ENCODE measurements at regions not wholly inside any gene's neighbourhood (a gene's known extent, or its start where the extent isn't known, plus 50 kb on each side); places are given as distances from the start of the nearest gene placed in this dataset.

- no peak for DNase-seq
These were observed 163.5 kb upstream of the GYPA start for GRCh38 chr4:144304025-144304424.

GRCh38 chr4:144310535-144310934, 170.0 kb upstream of the GYPA start:
- no peak for DNase-seq

DNA sequence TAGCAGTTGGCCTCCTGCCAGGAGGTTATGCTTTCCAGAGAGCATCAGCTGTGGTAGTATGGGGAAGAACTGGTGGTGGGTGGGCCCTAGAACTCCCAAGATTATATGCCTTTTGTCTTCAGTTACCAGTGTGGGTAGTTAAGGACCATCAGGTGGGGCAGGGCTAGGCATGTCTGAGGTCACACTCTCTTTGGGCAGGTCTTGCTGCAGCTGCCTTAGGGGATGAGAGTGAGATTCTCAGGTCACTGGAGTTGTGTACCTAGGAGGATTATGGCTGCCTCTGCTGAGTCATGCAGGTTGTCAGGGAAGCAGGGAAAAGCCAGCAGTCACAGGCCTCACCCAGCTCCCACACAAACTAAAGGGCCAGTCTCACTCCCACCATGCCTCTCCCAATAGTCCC, 172.9 kb upstream of the GYPA start:
- no peak for DNase-seq

DNA sequence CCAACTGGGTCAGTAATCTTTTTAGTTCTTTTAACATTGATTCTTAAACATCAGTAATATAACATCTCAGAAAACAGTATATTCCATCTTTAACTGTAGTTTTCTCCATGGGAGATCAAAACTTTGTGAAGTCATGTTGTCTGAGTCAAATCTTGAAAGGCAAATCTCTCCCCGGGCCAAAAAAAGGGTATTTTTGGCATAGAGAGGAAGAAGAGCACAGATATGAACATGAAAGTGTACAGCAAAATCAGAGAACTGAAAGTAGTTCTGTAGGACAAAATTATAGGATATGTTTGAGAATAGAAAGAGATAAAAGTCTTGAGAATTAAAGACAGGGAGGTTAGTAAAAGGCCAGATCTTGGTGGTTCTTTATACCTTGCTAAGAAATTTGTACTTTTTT, 176.4 kb upstream of the GYPA start:
- DNase-seq: no peak

GRCh38 chr4:144318797-144319196, 178.3 kb upstream of the GYPA start:
- no peak for DNase-seq

- DNase-seq: no peak
These were observed 196.1 kb upstream of the GYPA start for GRCh38 chr4:144336633-144337032.

DNA sequence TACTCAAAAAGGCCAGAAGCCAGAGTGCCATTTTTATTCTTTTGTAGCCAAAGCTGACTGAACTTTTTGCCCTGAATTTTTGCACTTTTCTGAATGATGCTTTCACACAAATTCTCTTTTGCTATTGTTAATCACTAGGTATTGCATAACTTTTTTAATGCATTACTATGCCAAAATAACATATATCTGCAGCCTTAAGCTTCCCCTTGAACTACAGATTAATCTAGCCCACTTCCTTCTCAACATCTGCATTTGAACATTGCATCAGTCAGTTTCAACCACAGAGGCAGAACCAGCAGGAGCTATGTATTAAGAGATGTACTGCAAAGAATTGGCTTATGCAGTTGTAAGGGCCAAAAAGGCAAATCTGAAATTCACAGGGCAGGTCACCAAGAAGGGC, 197.6 kb upstream of the GYPA start:
- peak; percentile 73 for DNase-seq

GRCh38 chr4:144338834-144339233, 198.3 kb upstream of the GYPA start:
- DNase-seq: no peak

GRCh38 chr4:144340931-144341330, 200.4 kb upstream of the GYPA start:
- DNase-seq: no peak

GRCh38 chr4:144342949-144343760, 202.6 kb upstream of the GYPA start:
- no peak for DNase-seq

- no peak for DNase-seq
These were observed 206.6 kb upstream of the GYPA start for GRCh38 chr4:144347121-144347520.

GRCh38 chr4:144350706-144351105, 210.2 kb upstream of the GYPA start:
- no peak for DNase-seq

DNA sequence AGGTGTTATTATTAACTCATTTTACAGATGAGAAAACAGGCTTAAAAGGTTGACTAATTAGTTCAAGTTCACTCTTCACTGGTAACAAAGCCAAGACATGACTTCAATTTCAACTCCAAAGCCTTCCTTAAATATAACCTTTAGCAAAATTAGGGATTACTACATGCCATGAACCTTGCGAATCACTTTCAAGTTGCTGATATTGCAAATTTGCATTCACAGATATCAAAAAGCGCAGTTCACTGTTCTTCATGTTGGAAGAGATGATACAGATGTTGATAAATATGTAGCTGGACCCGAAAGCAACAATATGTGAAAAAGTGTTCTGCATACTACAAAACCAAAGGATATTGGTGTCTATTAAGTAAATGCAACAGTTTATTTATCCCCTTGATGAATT, 210.8 kb upstream of the GYPA start:
- DNase-seq: no peak

GRCh38 chr4:144353292-144353691, 212.8 kb upstream of the GYPA start:
- no peak for DNase-seq

DNA sequence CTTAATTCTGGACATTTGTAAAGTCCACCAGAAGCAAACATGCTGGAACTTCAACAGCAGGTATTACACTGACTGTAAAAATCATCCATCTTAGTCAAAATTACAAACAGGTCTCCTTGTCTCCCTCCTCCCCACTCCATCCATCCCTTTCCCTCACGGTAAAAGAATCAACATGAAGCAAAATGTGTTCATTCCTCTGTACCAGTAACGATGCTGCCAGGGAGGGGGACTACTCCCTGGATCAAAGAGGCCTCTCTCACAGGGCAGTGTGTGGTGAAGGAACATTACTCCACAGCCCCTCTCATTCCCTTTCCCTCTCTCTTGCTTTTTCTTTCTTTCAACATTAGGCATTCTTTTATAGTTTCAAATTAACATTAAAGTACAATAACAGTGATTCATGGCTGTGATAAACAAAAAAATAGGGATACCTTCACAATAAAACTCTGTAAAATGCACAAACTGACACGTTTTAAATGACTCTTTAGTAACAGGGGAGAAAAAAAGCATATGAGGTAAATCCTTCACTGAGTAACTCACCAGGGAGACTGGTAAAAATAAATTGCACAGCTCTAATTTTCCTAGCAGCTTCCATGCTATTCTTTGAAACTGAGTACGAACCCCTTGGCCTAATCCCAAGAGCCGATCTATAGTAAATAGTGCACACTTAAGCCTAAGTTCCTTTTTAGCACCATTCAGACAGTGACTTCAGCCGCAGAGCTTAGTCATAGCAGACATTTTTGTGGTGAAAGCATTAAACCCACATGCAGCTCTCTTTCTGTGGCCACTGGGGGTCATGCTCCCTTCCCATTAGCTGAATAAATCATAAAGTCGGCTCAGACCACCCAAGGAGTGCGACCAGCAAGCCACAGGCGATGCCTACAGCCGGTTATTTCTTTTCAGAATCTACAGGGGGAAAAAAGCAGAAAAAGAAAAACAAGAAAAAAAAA, 215.6 kb upstream of the GYPA start:
- peak; percentile 49 for DNase-seq

GRCh38 chr4:144356941-144357381, 216.4 kb upstream of the GYPA start:
- no peak for DNase-seq

DNA sequence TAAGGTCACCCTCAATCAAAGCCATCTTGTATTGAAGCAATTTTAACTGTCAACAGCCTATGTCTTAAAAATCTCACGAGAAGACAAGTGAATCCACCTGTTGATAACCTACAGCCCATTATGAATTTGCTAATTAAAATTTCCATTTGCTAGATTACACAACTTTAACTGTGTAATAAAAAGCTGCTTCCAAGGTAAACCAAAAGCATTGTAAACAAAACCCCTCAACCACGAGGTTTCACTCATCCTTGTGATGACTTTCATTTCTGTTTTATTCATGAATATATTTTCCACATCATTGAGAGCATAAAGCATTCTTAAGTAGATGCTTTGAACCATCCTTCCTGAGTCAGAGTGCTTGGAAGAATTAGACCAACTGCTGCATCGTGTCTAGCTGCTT, 217.5 kb upstream of the GYPA start:
- no peak for DNase-seq

GRCh38 chr4:144360146-144360793, 219.8 kb upstream of the GYPA start:
- no peak for DNase-seq

DNA sequence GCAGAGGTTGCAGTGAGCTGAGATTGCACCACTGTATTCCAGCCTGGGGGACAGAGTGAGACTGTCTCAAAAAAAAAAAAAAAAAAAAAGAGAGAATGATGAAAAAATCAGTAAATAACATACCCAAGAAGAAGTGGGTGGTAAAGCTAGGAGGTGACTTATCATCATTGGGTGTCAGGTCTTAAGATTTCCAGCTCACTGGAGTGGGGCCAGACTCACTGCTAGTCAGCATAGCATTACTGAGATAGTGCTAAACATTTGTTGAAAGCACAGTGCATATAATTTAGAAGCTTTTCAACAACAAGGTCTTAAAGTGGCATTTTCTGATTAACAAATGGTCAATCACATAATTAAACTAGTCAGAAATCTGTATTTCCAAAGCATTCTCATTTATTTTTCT, 221.8 kb upstream of the GYPA start:
- no peak for DNase-seq

- no peak for DNase-seq
These were observed 223.4 kb upstream of the GYPA start for GRCh38 chr4:144363890-144364289.

- DNase-seq: no peak
These were observed 225.9 kb upstream of the GYPA start for GRCh38 chr4:144366425-144366824.

GRCh38 chr4:144371485-144371884, 231.0 kb upstream of the GYPA start:
- DNase-seq: no peak

GRCh38 chr4:144374065-144374464, 233.5 kb upstream of the GYPA start:
- no peak for DNase-seq
